ENCODE measurements at regions not wholly inside any gene's neighbourhood (a gene's known extent, or its start where the extent isn't known, plus 50 kb on each side); places are given as distances from the start of the nearest gene placed in this dataset.

DNA sequence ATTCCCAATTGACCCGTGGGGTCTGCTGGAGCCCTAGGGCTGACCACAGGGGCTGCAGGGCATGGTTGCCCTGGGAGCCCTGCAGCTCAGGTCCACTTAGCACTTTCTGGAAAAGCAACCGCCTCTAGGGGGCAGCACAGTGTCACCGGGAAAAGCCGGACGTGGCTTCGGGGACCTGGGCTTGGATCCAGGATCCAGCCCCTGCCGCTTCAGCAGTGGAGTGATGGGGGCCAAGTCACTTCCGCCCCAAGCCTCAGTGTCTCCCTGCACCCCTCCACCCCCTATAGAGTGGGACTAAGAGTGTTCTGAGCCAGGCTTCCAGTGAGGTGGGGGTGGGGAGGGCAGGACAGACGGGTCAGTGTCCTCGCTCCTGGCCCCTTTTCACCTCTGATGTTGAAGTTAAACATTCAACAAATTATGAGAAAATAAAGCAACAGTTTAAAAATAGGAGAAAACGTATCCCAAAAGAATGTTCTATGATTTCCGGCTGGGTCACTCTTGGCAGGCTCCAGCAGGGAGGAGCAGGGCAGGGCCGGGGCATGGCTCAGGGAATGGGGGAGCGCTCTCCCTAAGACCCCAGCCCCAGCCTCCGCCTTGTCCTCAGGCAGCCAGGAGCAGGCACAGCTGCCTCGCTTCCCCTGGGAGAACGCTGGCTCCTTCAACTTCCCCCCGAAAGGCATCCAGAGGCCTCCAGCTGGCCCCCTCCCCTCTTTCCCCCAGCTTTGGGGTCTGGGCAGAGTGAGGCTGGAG, 96.5 kb upstream of the FGF3 start:
- TF ChIP-seq POLR2A (IDR thresholded peaks at IDR 0.05; ENCODE audit: low read depth, low read length) (no peak), POLR2AphosphoS5 (IDR thresholded peaks at IDR 0.05; ENCODE audit: low read depth, low read length) (no peak)
